Stomach (tissue), 4 donors: ENCODE measurements at regions not wholly inside any gene's neighbourhood (a gene's known extent, or its start where the extent isn't known, plus 50 kb on each side); places are given as distances from the start of the nearest gene placed in this dataset.

Source experiments
- EP300 ChIP-seq: sonication (generic); formaldehyde crosslinking; IDR thresholded peaks from one replicate; pipeline ENCODE4 v1.6.1; 2017; ENCODE audit warnings: antibody characterized with exemption
- POLR2A ChIP-seq, 4 donors: fragments of 450-650 bp; IDR thresholded peaks; one replicate each; pipeline ENCODE4 v1.6.1; 2016; ENCODE audit warnings: antibody characterized with exemption in 4 of 4, control low read depth in 2 of 4, mild to moderate bottlenecking in 1 of 4, moderate library complexity in 1 of 4
- POLR2AphosphoS5 ChIP-seq, 3 donors: sonication (generic); formaldehyde crosslinking; IDR thresholded peaks; one replicate each; pipeline ENCODE4 v1.6.1; 2016; ENCODE audit warnings: antibody characterized with exemption in 3 of 3
- TF ChIP-seq, protein P1 (sequence below), 7 experiments: fragments of 450-650 bp in 4 of 7; fragments of 200-600 bp in 3 of 7; sonication (generic) in 3 of 7; IDR thresholded peaks; one replicate each; pipeline ENCODE4 v1.5.1; 2016 to 2019; ENCODE audit warnings: antibody characterized with exemption in 7 of 7, control low read depth in 2 of 7, mild to moderate bottlenecking in 1 of 7

GRCh38 chrX:147635186-147635585 is 276.5 kb upstream of the FMR1 start:
- TF ChIP-seq, protein P1, sequence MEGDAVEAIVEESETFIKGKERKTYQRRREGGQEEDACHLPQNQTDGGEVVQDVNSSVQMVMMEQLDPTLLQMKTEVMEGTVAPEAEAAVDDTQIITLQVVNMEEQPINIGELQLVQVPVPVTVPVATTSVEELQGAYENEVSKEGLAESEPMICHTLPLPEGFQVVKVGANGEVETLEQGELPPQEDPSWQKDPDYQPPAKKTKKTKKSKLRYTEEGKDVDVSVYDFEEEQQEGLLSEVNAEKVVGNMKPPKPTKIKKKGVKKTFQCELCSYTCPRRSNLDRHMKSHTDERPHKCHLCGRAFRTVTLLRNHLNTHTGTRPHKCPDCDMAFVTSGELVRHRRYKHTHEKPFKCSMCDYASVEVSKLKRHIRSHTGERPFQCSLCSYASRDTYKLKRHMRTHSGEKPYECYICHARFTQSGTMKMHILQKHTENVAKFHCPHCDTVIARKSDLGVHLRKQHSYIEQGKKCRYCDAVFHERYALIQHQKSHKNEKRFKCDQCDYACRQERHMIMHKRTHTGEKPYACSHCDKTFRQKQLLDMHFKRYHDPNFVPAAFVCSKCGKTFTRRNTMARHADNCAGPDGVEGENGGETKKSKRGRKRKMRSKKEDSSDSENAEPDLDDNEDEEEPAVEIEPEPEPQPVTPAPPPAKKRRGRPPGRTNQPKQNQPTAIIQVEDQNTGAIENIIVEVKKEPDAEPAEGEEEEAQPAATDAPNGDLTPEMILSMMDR (IDR thresholded peaks at IDR 0.05), result no peak
- TF ChIP-seq EP300, result no peak
- TF ChIP-seq POLR2A (IDR thresholded peaks at IDR 0.05), result no peak
- no peak for TF ChIP-seq POLR2AphosphoS5 (IDR thresholded peaks at IDR 0.05)
